AG09309 (cell line): ENCODE measurements at regions not wholly inside any gene's neighbourhood (a gene's known extent, or its start where the extent isn't known, plus 50 kb on each side); places are given as distances from the start of the nearest gene placed in this dataset.
A peak's percentile ranks its signal among the peaks of the same experiment; 100 is the strongest.

Experiments
- DNase-seq: peaks from one replicate; pipeline ENCODE4 v3.0.0-alpha.2; 2010; ENCODE audit warnings: low read depth
- H3K4me3 ChIP-seq: 2 replicates; pipeline ENCODE4 v1.5.1; 2011; ENCODE audit warnings: mild to moderate bottlenecking, low read depth, low read length, moderate library complexity; ENCODE audit not compliant: control insufficient read depth
- TF ChIP-seq, protein P1 (sequence below): IDR thresholded peaks from 2 replicates; pipeline ENCODE4 v1.5.1; 2011; ENCODE audit warnings: mild to moderate bottlenecking, low read depth, low read length, inconsistent platforms; ENCODE audit not compliant: insufficient read depth, control insufficient read depth; ENCODE audit errors: missing control alignments

DNA sequence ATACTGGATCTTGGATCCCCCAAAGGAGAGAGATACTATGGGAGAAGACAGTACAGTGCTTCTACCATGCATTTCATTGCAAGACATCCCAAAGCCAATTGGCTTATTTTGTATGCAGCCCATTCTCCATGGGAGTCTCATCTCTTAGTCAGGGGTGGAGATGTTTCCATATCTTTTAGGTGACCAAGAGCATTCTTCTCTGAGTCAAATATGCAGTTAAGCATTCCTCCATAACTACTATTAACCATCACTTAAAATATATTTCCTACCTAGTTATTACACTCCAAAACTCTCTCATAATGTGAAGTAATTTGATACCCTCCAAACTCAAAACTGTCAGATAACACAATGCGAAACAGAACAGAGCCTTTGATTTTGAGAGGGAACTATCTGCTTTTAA is 542.6 kb downstream of the HDGFL1 start:
- DNase-seq: peak; percentile 48
- TF ChIP-seq, protein P1, sequence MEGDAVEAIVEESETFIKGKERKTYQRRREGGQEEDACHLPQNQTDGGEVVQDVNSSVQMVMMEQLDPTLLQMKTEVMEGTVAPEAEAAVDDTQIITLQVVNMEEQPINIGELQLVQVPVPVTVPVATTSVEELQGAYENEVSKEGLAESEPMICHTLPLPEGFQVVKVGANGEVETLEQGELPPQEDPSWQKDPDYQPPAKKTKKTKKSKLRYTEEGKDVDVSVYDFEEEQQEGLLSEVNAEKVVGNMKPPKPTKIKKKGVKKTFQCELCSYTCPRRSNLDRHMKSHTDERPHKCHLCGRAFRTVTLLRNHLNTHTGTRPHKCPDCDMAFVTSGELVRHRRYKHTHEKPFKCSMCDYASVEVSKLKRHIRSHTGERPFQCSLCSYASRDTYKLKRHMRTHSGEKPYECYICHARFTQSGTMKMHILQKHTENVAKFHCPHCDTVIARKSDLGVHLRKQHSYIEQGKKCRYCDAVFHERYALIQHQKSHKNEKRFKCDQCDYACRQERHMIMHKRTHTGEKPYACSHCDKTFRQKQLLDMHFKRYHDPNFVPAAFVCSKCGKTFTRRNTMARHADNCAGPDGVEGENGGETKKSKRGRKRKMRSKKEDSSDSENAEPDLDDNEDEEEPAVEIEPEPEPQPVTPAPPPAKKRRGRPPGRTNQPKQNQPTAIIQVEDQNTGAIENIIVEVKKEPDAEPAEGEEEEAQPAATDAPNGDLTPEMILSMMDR: no peak
- H3K4me3 ChIP-seq: no peak overlapping the region

GRCh38 chr6:23114812-23115504 is 545.6 kb downstream of the HDGFL1 start:
- H3K4me3 ChIP-seq: no peak overlapping the region
- DNase-seq: no peak
- TF ChIP-seq, protein P1: no peak

- DNase-seq: no peak
- TF ChIP-seq, protein P1: no peak
- no peak overlapping the region for H3K4me3 ChIP-seq
Measured at GRCh38 chr6:23137611-23138010, 568.2 kb downstream of the HDGFL1 start.

GRCh38 chr6:23140871-23141270 is 571.5 kb downstream of the HDGFL1 start:
- peak; percentile 60 for DNase-seq
- TF ChIP-seq, protein P1: no peak
- H3K4me3 ChIP-seq: no peak overlapping the region

GRCh38 chr6:23145781-23146180 is 576.4 kb downstream of the HDGFL1 start:
- TF ChIP-seq, protein P1: no peak
- DNase-seq: peak; percentile 57
- no peak overlapping the region for H3K4me3 ChIP-seq

DNA sequence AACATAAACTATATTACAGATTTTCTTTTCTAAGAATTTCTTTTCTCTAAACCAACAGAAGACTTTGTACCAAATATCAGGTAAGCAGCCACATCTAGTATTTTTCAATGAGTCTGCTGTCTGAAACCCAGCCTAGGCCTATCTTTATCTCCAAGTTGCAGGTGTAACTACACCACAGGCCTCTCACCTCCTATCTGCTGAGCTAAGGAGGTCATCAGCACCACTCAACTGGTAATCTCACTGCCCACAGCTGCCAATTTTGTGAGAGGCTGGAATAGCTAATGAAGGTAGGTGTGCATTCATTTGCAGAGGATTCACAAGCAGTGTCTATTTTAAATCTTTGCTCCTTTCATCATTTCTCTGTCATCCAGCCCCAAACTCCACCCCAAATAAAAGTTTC is 584.8 kb downstream of the HDGFL1 start:
- H3K4me3 ChIP-seq: no peak overlapping the region
- TF ChIP-seq, protein P1: no peak
- DNase-seq: no peak
